Thyroid gland (tissue), 4 donors: ENCODE measurements at regions not wholly inside any gene's neighbourhood (a gene's known extent, or its start where the extent isn't known, plus 50 kb on each side); places are given as distances from the start of the nearest gene placed in this dataset.

ENCODE experiments used
- DNase-seq, 2 donors: peaks; one replicate each; pipeline ENCODE4 v3.0.0-alpha.2; 2019
- H3K27ac ChIP-seq, 3 donors: fragments of 200-600 bp; sonication (generic); 1 replicate in 2 of 3; 2 replicates in 1 of 3; pipeline ENCODE4 v1.5.1; 2016 to 2019; ENCODE audit warnings: mild to moderate bottlenecking in 1 of 3, moderate library complexity in 1 of 3
- H3K27me3 ChIP-seq: fragments of 200-600 bp; sonication (generic); one replicate; pipeline ENCODE4 v1.5.1; 2019
- H3K36me3 ChIP-seq, 2 donors: fragments of 200-600 bp; sonication (generic); one replicate each; pipeline ENCODE4 v1.5.1; 2016 to 2019
- H3K4me1 ChIP-seq, 2 donors: fragments of 200-600 bp; sonication (generic); one replicate each; pipeline ENCODE4 v1.5.1; 2017 to 2019
- H3K4me3 ChIP-seq, 3 donors: fragments of 200-600 bp; sonication (generic); replicated peaks in 1 of 3; 1 replicate in 2 of 3; 2 replicates in 1 of 3; pipeline ENCODE4 v1.5.1; 2016; ENCODE audit warnings: mild to moderate bottlenecking in 1 of 3
- H3K9me3 ChIP-seq: fragments of 200-600 bp; sonication (generic); one replicate; pipeline ENCODE4 v1.5.1; 2017
- POLR2A ChIP-seq, 2 donors: fragments of 450-650 bp; IDR thresholded peaks; one replicate each; pipeline ENCODE4 v1.6.1; 2017; ENCODE audit warnings: antibody characterized with exemption in 2 of 2, mild to moderate bottlenecking in 2 of 2, moderate library complexity in 1 of 2
- WGBS, 2 donors: methylation state at CpG; one replicate each; pipeline ENCODE4 v1.1.5; 2017; 5-methylcytosine and 5-hydroxymethylcytosine counted together
- intact Hi-C: fragments of 100-400 bp; cut with DNase I; formaldehyde crosslinking; loops from one replicate; pipeline ENCODE4 v1.15.1; 2023
- TF ChIP-seq, protein P1 (sequence below), 6 experiments: fragments of 200-600 bp in 3 of 6; fragments of 450-650 bp in 3 of 6; sonication (generic) in 3 of 6; IDR thresholded peaks; one replicate each; pipeline ENCODE4 v1.5.1; 2016 to 2019; ENCODE audit warnings: antibody characterized with exemption in 6 of 6, mild to moderate bottlenecking in 2 of 6, inconsistent platforms in 1 of 6, moderate library complexity in 1 of 6

DNA sequence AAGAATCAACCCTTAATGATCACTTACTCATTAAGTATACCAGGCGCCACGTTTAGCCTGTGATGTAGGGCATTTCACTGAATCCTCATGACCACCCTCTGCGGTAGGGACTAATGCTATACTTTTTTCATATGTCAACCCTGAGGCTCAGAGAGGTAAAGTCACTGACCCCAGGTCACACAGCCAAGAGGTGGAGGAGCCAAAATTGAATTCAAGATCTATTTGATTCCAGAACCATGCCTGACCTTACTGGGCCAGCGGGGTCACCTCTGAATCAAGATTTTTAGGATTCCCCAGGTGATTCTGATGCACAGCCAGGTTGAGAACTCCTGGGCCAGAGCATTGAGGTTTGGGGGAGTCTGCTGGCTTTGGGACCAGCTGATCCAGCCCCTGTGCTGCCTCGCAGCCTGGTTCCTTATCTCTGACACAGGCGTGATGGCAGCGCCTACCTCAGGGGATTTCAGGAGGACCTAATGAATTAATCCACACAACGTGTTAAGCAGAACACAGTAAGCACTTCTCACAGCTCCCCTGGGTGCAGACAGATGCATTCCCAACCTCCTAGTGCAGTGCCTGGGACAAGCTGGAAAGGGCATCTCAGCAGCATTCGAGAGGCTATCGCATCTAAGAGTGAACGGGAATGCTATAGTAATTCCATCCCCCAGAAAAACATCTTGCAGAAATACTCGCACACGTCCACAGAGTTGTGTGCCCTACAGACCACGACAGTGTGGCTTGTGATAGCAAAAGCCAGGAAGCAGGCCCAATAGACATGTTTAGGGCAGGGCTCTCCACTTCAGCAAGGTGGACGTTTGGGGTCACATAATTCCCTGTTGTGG lies 101.4 kb upstream of the PTPN1 start:
- H3K36me3 ChIP-seq: no peaks in the 10 kb centered on the region
- H3K27ac ChIP-seq: peak overlapping the region in 2 of 3 donors; percentile 15 to 68
- TF ChIP-seq, protein P1, sequence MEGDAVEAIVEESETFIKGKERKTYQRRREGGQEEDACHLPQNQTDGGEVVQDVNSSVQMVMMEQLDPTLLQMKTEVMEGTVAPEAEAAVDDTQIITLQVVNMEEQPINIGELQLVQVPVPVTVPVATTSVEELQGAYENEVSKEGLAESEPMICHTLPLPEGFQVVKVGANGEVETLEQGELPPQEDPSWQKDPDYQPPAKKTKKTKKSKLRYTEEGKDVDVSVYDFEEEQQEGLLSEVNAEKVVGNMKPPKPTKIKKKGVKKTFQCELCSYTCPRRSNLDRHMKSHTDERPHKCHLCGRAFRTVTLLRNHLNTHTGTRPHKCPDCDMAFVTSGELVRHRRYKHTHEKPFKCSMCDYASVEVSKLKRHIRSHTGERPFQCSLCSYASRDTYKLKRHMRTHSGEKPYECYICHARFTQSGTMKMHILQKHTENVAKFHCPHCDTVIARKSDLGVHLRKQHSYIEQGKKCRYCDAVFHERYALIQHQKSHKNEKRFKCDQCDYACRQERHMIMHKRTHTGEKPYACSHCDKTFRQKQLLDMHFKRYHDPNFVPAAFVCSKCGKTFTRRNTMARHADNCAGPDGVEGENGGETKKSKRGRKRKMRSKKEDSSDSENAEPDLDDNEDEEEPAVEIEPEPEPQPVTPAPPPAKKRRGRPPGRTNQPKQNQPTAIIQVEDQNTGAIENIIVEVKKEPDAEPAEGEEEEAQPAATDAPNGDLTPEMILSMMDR (IDR thresholded peaks at IDR 0.05): no peak
- no peak for TF ChIP-seq POLR2A (IDR thresholded peaks at IDR 0.05)
- peaks cover 18 to 60% of the 10 kb centered on the region in 2 donors for H3K4me1 ChIP-seq
- WGBS, 2 donors: 87 to 90% methylated on average over 14 to 15 of the region's 15 CpGs
- H3K27me3 ChIP-seq: no peaks in the 10 kb centered on the region
- H3K9me3 ChIP-seq: no peaks in the 10 kb centered on the region
- no peak for DNase-seq
- intact Hi-C loops: no loop called here
- no peak overlapping the region for H3K4me3 ChIP-seq

DNA sequence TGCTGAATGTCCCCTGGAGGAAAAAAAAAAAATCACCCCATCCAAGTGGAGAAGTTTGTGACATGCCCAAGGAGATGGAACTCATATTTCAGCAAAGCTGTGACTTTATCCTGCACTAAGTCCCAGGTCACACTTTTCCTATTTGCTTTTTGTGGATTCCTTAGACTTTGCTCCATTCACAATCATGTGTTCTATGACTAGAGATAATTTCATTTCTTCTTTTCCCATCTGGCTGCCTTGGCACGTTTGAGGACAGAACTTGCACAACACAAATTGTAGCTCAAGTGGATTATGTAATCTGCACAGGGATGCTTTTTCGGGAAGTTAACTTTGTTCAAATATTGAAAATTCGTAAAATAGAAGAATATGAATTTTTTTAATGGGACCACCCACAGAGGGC lies 100.7 kb upstream of the PTPN1 start:
- Histone ChIP-seq H3K36me3 (no peaks in the 10 kb centered on the region), H3K4me1 (peaks cover 21 to 60% of the 10 kb centered on the region in 2 donors), H3K9me3 (no peaks in the 10 kb centered on the region), H3K4me3 (no peak overlapping the region), H3K27me3 (no peaks in the 10 kb centered on the region), H3K27ac (peak overlapping the region in 2 of 3 donors; percentile 15 to 68)
- no peak for DNase-seq
- intact Hi-C loops: no loop called here
- TF ChIP-seq, protein P1 (IDR thresholded peaks at IDR 0.05): no peak
- no peak for TF ChIP-seq POLR2A (IDR thresholded peaks at IDR 0.05)
- WGBS, 2 donors: 32 to 37% methylated on average over 3 of the region's 3 CpGs

DNA sequence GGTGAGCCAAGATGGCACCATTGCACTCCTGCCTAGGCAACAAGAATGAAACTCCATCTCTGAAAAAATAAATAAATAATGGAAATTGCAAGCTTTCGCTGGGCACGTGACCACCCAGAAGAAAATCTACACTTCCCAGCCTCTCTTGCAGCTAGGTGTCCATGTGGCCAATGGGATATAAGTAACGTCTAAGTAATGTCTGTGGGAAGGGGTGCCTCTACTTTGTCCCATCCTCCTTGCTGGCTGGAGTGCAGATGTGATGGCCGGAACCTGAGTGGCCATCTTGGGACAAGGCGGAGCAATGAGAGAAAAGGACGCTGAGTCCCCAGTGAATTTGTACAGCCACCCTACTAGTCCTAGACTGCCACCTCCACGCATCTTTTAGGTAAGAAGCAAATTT lies 99.8 kb upstream of the PTPN1 start:
- Histone ChIP-seq H3K4me1 (peaks cover 29 to 68% of the 10 kb centered on the region in 2 donors), H3K9me3 (no peaks in the 10 kb centered on the region), H3K27ac (no peak overlapping the region), H3K4me3 (no peak overlapping the region), H3K27me3 (no peaks in the 10 kb centered on the region), H3K36me3 (no peaks in the 10 kb centered on the region)
- DNase-seq: no peak
- intact Hi-C loops: no loop called here
- TF ChIP-seq, protein P1 (IDR thresholded peaks at IDR 0.05): no peak
- no peak for TF ChIP-seq POLR2A (IDR thresholded peaks at IDR 0.05)
- WGBS, 2 donors: 97% methylated on average over 7 of the region's 7 CpGs

DNA sequence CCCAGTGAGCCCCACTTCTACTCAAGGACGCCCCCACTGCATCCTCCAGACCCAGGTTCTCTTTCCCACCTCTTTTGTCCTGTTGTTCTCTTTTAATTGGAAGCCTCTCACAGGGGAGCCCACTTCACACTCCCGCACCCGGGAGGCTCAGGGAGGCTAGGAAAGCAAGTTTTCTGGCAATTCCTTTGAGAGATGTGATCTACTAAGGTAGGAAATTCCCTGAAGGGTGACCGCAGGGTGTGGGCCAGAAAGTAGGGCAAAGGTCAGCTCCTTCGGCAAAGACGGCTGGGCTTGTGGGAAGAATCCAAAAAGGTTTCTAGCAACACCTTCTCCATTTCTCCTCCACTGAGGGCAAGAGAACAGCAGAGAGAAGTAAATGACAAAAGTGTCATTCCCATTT lies 98.1 kb upstream of the PTPN1 start:
- DNase-seq: peak; percentile 34 to 47
- Histone ChIP-seq H3K9me3 (no peaks in the 10 kb centered on the region), H3K36me3 (no peaks in the 10 kb centered on the region), H3K27me3 (no peaks in the 10 kb centered on the region), H3K4me1 (peaks cover 44 to 83% of the 10 kb centered on the region in 2 donors), H3K4me3 (no peak overlapping the region), H3K27ac (peak overlapping the region in 2 of 3 donors; percentile 100)
- WGBS, 2 donors: 33 to 51% methylated on average over 6 of the region's 6 CpGs
- intact Hi-C loops: no loop called here
- TF ChIP-seq POLR2A (IDR thresholded peaks at IDR 0.05): no peak
- TF ChIP-seq, protein P1 (IDR thresholded peaks at IDR 0.05): no peak

DNA sequence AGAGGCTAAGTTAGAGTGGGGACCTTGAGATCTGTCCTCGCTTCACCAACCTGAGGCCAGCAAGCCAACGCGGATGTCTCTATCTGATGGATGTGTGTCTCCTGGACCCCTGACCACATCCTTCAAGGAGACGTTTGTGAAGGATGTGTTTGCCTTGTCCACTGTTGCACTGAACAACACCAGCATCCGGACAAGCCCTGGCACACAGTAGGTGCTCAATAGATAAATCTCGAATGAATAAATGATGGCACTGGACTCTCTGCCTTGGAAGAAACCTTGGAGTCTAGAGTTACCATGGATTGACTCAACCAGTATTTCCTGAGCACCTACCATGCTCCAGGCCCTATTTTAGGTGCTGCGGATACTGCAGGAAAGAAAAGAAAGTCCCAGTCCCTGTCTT lies 97.7 kb upstream of the PTPN1 start:
- H3K4me1 ChIP-seq: peaks cover 48 to 87% of the 10 kb centered on the region in 2 donors
- H3K9me3 ChIP-seq: no peaks in the 10 kb centered on the region
- no peaks in the 10 kb centered on the region for H3K27me3 ChIP-seq
- DNase-seq: no peak
- no peak overlapping the region for H3K4me3 ChIP-seq
- intact Hi-C loops: no loop called here
- no peaks in the 10 kb centered on the region for H3K36me3 ChIP-seq
- H3K27ac ChIP-seq: peak overlapping the region in 2 of 3 donors; percentile 100
- TF ChIP-seq, protein P1 (IDR thresholded peaks at IDR 0.05): no peak
- TF ChIP-seq POLR2A (IDR thresholded peaks at IDR 0.05): no peak
- 80 to 95% methylated on average over 7 of the region's 7 CpGs for WGBS, 2 donors
